ENCODE measurements at regions not wholly inside any gene's neighbourhood (a gene's known extent, or its start where the extent isn't known, plus 50 kb on each side); places are given as distances from the start of the nearest gene placed in this dataset.

DNA sequence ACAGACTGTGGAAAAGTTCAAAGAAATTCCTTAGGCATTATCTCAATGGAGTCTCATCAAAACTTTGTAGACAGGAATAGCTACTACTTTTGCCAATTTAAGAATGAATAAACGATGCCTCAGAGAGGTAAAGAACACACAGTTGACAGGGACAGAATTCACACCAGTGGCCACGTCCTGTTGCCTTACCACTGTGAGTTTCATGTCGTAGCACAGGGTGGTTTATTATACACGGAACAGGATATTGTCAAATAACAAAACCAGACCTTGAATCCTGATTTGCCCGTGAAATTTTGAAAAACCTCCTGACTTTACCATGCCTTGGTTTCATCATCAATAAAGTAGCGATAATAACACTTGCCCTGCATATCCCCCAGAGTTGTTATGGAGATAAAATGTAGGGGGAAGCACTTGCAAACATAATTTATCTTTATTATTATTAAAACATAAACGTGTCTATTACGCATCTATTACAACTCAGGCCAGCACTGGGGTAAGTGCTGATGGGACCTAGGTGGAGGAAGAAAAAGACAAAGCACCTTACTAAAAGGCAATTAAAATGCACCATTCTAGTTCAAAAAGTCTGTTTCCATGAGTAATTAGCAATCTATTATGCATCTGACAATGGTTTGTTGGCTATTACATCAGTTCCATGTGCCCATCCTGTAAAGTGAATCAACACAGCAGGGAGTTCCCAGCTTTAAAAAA is 408.1 kb upstream of the RUNX1 start:
- H3K36me3 ChIP-seq (replicated peaks in 1 of 2; ENCODE audit: control insufficient read depth in 1 of 2, insufficient read depth in 2 of 2, low read length in 2 of 2), result no peaks in the 10 kb centered on the region
- no peaks in the 10 kb centered on the region for H3K27me3 ChIP-seq (ENCODE audit: control insufficient read depth in 1 of 2, insufficient read depth in 2 of 2, low read length in 2 of 2)
- no peak overlapping the region for H2AFZ ChIP-seq (ENCODE audit: low read length)
- ChIA-PET POLR2A (no interaction called here), CTCF (ENCODE audit: low intra/inter-chr PET ratio, low total read pairs) (no interaction called here)
- no peak for FAIRE-seq
- no peak for ATAC-seq
- WGBS (ENCODE audit: low lambda C conversion rate), result 37% methylated on average over 8 of the region's 8 CpGs
- no peak overlapping the region for H3K9ac ChIP-seq (ENCODE audit: insufficient read depth, low read depth, low read length)
- no peak overlapping the region for H3K4me3 ChIP-seq (replicated peaks in 1 of 3; ENCODE audit: insufficient read depth in 1 of 3, low read depth in 2 of 3, low read length in 3 of 3)
- in situ Hi-C loops (cut with HindIII; ENCODE audit: extremely low pct_ligation_motif_present, low pct_unique_long_range_greater_than_20kb) (no loop called here), intact Hi-C loops (cut with micrococcal nuclease; ENCODE audit: unreplicated experiment) (no loop called here)
- H3K27ac ChIP-seq (ENCODE audit: extremely low read length, insufficient read depth, low read length), result no peak overlapping the region
- no peaks in the 10 kb centered on the region for H3K9me3 ChIP-seq (ENCODE audit: low read length)
- no peak for DNase-seq (ENCODE audit: low spot score)
- H4K20me1 ChIP-seq (ENCODE audit: insufficient read depth, low read length), result no peaks in the 10 kb centered on the region
- H3K4me1 ChIP-seq (ENCODE audit: insufficient read depth, low read length), result no peaks in the 10 kb centered on the region
- H3K4me2 ChIP-seq (ENCODE audit: low read depth, low read length), result no peak overlapping the region
- BruUV-seq (replicated peaks), result no TSS peak
- TF ChIP-seq YY1 (IDR thresholded peaks at IDR 0.05; ENCODE audit: insufficient read depth, insufficient replicate concordance, low read depth, low read length) (no peak), ZNF138 (CRISPR knock-in tag; IDR thresholded peaks at IDR 0.05; ENCODE audit: low read depth) (no peak), NR2C2 (CRISPR knock-in tag; IDR thresholded peaks at IDR 0.05; ENCODE audit: borderline replicate concordance) (no peak), TCF7L2 (IDR thresholded peaks at IDR 0.05; ENCODE audit: low read depth, low read length) (no peak), SMAD1 (CRISPR knock-in tag; IDR thresholded peaks at IDR 0.05; ENCODE audit: borderline replicate concordance, low read depth) (no peak)
- H3K79me2 ChIP-seq (ENCODE audit: insufficient read depth, low read length), result no peaks in the 10 kb centered on the region

GRCh38 chr21:35451276-35451675 is 402.2 kb upstream of the RUNX1 start:
- intact Hi-C loops (cut with micrococcal nuclease; ENCODE audit: unreplicated experiment), result no loop called here
- ChIA-PET POLR2A (no interaction called here), CTCF (ENCODE audit: low intra/inter-chr PET ratio, low total read pairs) (no interaction called here)
- Histone ChIP-seq H4K20me1 (ENCODE audit: insufficient read depth, low read length) (no peaks in the 10 kb centered on the region), H3K9me3 (ENCODE audit: low read length) (peaks cover 11% of the 10 kb centered on the region; the same call in 1 of the 2 replicates), H3K27me3 (ENCODE audit: control insufficient read depth in 1 of 2, insufficient read depth in 2 of 2, low read length in 2 of 2) (no peaks in the 10 kb centered on the region), H3K4me3 (replicated peaks in 1 of 3; ENCODE audit: insufficient read depth in 1 of 3, low read depth in 2 of 3, low read length in 3 of 3) (no peak overlapping the region), H3K4me1 (ENCODE audit: insufficient read depth, low read length) (no peaks in the 10 kb centered on the region), H3K79me2 (ENCODE audit: insufficient read depth, low read length) (no peaks in the 10 kb centered on the region), H3K36me3 (replicated peaks in 1 of 2; ENCODE audit: control insufficient read depth in 1 of 2, insufficient read depth in 2 of 2, low read length in 2 of 2) (no peaks in the 10 kb centered on the region), H2AFZ (ENCODE audit: low read length) (no peak overlapping the region), H3K9ac (ENCODE audit: insufficient read depth, low read depth, low read length) (no peak overlapping the region), H3K27ac (ENCODE audit: extremely low read length, insufficient read depth, low read length) (no peak overlapping the region), H3K4me2 (ENCODE audit: low read depth, low read length) (no peak overlapping the region)
- TF ChIP-seq ATF7-NPFF (CRISPR knock-in tag; IDR thresholded peaks at IDR 0.05; ENCODE audit: low read depth), result no peak
- TF ChIP-seq ZNF878 (CRISPR knock-in tag; IDR thresholded peaks at IDR 0.05), result no peak
- no peak for TF ChIP-seq LCORL (IDR thresholded peaks at IDR 0.05)
- TF ChIP-seq LCORL (CRISPR knock-in tag; IDR thresholded peaks at IDR 0.05), result no peak
- no peak for TF ChIP-seq BCLAF1 (IDR thresholded peaks at IDR 0.05)
- TF ChIP-seq ERF (CRISPR knock-in tag; IDR thresholded peaks at IDR 0.05), result no peak
- 3% methylated on average over 1 of the region's 1 CpG for WGBS (ENCODE audit: low lambda C conversion rate)
- in situ Hi-C loops (cut with HindIII; ENCODE audit: extremely low pct_ligation_motif_present, low pct_unique_long_range_greater_than_20kb), result no loop called here
- no TSS peak for BruUV-seq (replicated peaks)
- DNase-seq (ENCODE audit: low spot score), result no peak
- ATAC-seq, result no peak
- FAIRE-seq, result no peak

Measured in HepG2 (cell line).